HepG2 (cell line): ENCODE measurements at regions not wholly inside any gene's neighbourhood (a gene's known extent, or its start where the extent isn't known, plus 50 kb on each side); places are given as distances from the start of the nearest gene placed in this dataset.

Experiments used
- ATAC-seq: fragments of 200-7000 bp; cut with Tn5 transposase; 3 replicates; pipeline ENCODE4 v1.9.1; 2020; ENCODE audit warnings: mild to moderate bottlenecking, moderate library complexity
- BruUV-seq: library from RNA; stranded (reverse); fragments of 400-500 nt; replicated peaks from 2 replicates; lab custom pipeline; 2021; lab: Mats Ljungman, UMichigan
- CTCF ChIA-PET: fragments of 300-600 bp; formaldehyde crosslinking; extraction: SDS; loops from one replicate; lab custom pipeline; 2021; ENCODE audit warnings: low total read pairs, inconsistent platforms, low intra/inter-chr PET ratio; lab: Yijun Ruan, JAX
- POLR2A ChIA-PET: fragments of 350-600 bp; sonication (Branson Sonifier 250); formaldehyde crosslinking; loops from one replicate; lab custom pipeline; 2020; ENCODE audit warnings: antibody characterized with exemption, inconsistent platforms; lab: Yijun Ruan, JAX
- DNase-seq: peaks from one replicate; pipeline ENCODE4 v3.0.0-alpha.2; 2015; ENCODE audit warnings: low spot score
- FAIRE-seq: peaks from 3 replicates; lab custom pipeline; 2011; peaks lifted over from hg19 to GRCh38; lab: Jason Lieb, UNC
- H2AFZ ChIP-seq: one replicate; pipeline ENCODE4 v1.6.1; 2011; ENCODE audit warnings: low read length, inconsistent platforms
- H3K27ac ChIP-seq: fragments of 300-600 bp; 3 replicates; pipeline ENCODE4 v1.8.0; 2011; ENCODE audit warnings: mixed run types, mild to moderate bottlenecking, mixed read lengths, low read length, inconsistent platforms; ENCODE audit not compliant: insufficient read depth; ENCODE audit errors: extremely low read length
- H3K27me3 ChIP-seq, 2 experiments: fragments of 200-600 bp in 1 of 2; 2 replicates in 1 of 2; 3 replicates in 1 of 2; pipeline versions ENCODE4 v1.6.0 to v1.8.0; 2011; ENCODE audit warnings: low read length in 2 of 2, mild to moderate bottlenecking in 2 of 2, moderate library complexity in 2 of 2, inconsistent platforms in 1 of 2; ENCODE audit not compliant: insufficient read depth in 2 of 2, control insufficient read depth in 1 of 2
- H3K36me3 ChIP-seq, 2 experiments: fragments of 200-600 bp in 1 of 2; replicated peaks in 1 of 2; 2 replicates in 1 of 2; 3 replicates in 1 of 2; pipeline versions ENCODE4 v1.5.1 to v1.8.0; 2011; ENCODE audit warnings: low read length in 2 of 2, inconsistent platforms in 1 of 2; ENCODE audit not compliant: insufficient read depth in 2 of 2, control insufficient read depth in 1 of 2
- H3K4me1 ChIP-seq: 2 replicates; pipeline ENCODE4 v1.5.1; 2012; ENCODE audit warnings: low read length, inconsistent platforms; ENCODE audit not compliant: insufficient read depth
- H3K4me2 ChIP-seq: 2 replicates; pipeline ENCODE4 v1.6.0; 2011; ENCODE audit warnings: low read depth, low read length, inconsistent platforms
- H3K4me3 ChIP-seq, 3 experiments: fragments of 200-600 bp in 1 of 3; sonication (generic), shearing (Covaris generic) in 1 of 3; replicated peaks in 1 of 3; 2 replicates each; pipeline ENCODE4 v1.5.1; 2011 to 2016; ENCODE audit warnings: low read length in 3 of 3, inconsistent platforms in 2 of 3, low read depth in 2 of 3, mild to moderate bottlenecking in 2 of 3, control low read depth in 1 of 3, mixed read lengths in 1 of 3; ENCODE audit not compliant: insufficient read depth in 1 of 3
- H3K79me2 ChIP-seq: one replicate; pipeline ENCODE4 v1.6.1; 2011; ENCODE audit warnings: low read length, inconsistent platforms; ENCODE audit not compliant: insufficient read depth
- H3K9ac ChIP-seq: 2 replicates; pipeline ENCODE4 v1.6.0; 2011; ENCODE audit warnings: mild to moderate bottlenecking, low read depth, low read length, inconsistent platforms; ENCODE audit not compliant: insufficient read depth
- H3K9me3 ChIP-seq: 2 replicates; pipeline ENCODE4 v1.5.1; 2012; ENCODE audit warnings: mild to moderate bottlenecking, low read length
- H4K20me1 ChIP-seq: 2 replicates; pipeline ENCODE4 v1.6.0; 2011; ENCODE audit warnings: inconsistent platforms, mild to moderate bottlenecking, low read length, moderate library complexity; ENCODE audit not compliant: insufficient read depth
- ATF4 ChIP-seq, 2 experiments: fragments of 450-650 bp in 1 of 2; sonication (generic) in 1 of 2; formaldehyde crosslinking; IDR thresholded peaks; 2 replicates each; pipeline versions ENCODE4 v1.5.0 to v1.8.0; 2020 to 2022; ENCODE audit warnings: mild to moderate bottlenecking in 1 of 2, missing genetic modification reagents in 1 of 2
- HDAC6 ChIP-seq: fragments of 200-600 bp; sonication (generic); IDR thresholded peaks from 2 replicates; pipeline ENCODE4 v1.7.0; 2017; ENCODE audit warnings: mild to moderate bottlenecking, antibody characterized with exemption, low read length, low read depth
- IKZF5 ChIP-seq: IDR thresholded peaks from 2 replicates; pipeline ENCODE4 v1.6.1; 2018; ENCODE audit warnings: missing genetic modification reagents, mild to moderate bottlenecking, missing compliant biosample characterization
- NBN ChIP-seq: fragments of 450-650 bp; conservative IDR thresholded peaks from 2 replicates; pipeline ENCODE4 v1.6.1; 2017
- PHF8 ChIP-seq: sonication (generic); formaldehyde crosslinking; IDR thresholded peaks from 2 replicates; pipeline ENCODE4 v1.5.0; 2020; ENCODE audit warnings: missing genetic modification reagents
- RBAK ChIP-seq: sonication (generic); formaldehyde crosslinking; IDR thresholded peaks from 2 replicates; pipeline ENCODE4 v1.5.1; 2020; ENCODE audit warnings: mild to moderate bottlenecking, missing genetic modification reagents
- RFXANK ChIP-seq: IDR thresholded peaks from 2 replicates; pipeline ENCODE4 v1.6.1; 2016
- ZBTB25 ChIP-seq: IDR thresholded peaks from 2 replicates; pipeline ENCODE4 v1.6.1; 2018; ENCODE audit warnings: missing genetic modification reagents
- ZFAT ChIP-seq: sonication (generic); formaldehyde crosslinking; conservative IDR thresholded peaks from 2 replicates; pipeline ENCODE4 v1.8.1; 2023; ENCODE audit warnings: missing genetic modification reagents, inconsistent platforms
- ZHX1 ChIP-seq: sonication (generic); formaldehyde crosslinking; IDR thresholded peaks from 2 replicates; pipeline ENCODE4 v1.8.1; 2022; ENCODE audit warnings: low read depth, mild to moderate bottlenecking, missing genetic modification reagents
- ZNF224 ChIP-seq: sonication (generic); formaldehyde crosslinking; IDR thresholded peaks from 2 replicates; pipeline ENCODE4 v1.5.0; 2020; ENCODE audit warnings: mild to moderate bottlenecking, missing genetic modification reagents
- ZNF543 ChIP-seq: sonication (generic); formaldehyde crosslinking; IDR thresholded peaks from 2 replicates; pipeline ENCODE4 v1.4.0; 2020; ENCODE audit warnings: mild to moderate bottlenecking, missing genetic modification reagents
- ZNF572 ChIP-seq: sonication (generic); formaldehyde crosslinking; IDR thresholded peaks from 2 replicates; pipeline ENCODE4 v1.5.1; 2020; ENCODE audit warnings: mild to moderate bottlenecking, missing genetic modification reagents
- ZNF792 ChIP-seq: IDR thresholded peaks from 2 replicates; pipeline ENCODE4 v1.6.1; 2016
- WGBS: methylation state at CpG from one replicate; pipeline ENCODE4 v1.1.6; 2017; ENCODE audit warnings: low lambda C conversion rate; 5-methylcytosine and 5-hydroxymethylcytosine counted together
- in situ Hi-C: cut with HindIII; loops from 2 replicates; pipeline ENCODE4 v1.10.0; 2017; ENCODE audit warnings: low pct_unique_long_range_greater_than_20kb; ENCODE audit not compliant: extremely low pct_ligation_motif_present
- intact Hi-C: fragments of 100-400 bp; cut with micrococcal nuclease; formaldehyde crosslinking; loops from one replicate; pipeline ENCODE4 v1.10.0; 2022; ENCODE audit not compliant: unreplicated experiment

GRCh38 chr1:4960782-4961475 lies 306.5 kb downstream of the AJAP1 start:
- Histone ChIP-seq H3K9me3 (peaks cover 21% of the 10 kb centered on the region), H3K9ac (no peak overlapping the region), H3K4me1 (no peaks in the 10 kb centered on the region), H3K36me3 (no peaks in the 10 kb centered on the region), H3K27ac (no peak overlapping the region), H3K4me2 (no peak overlapping the region), H2AFZ (no peak overlapping the region), H3K4me3 (no peak overlapping the region), H4K20me1 (no peaks in the 10 kb centered on the region)
- ChIA-PET POLR2A (no interaction called here), CTCF (no interaction called here)
- FAIRE-seq, result no peak
- 23% methylated on average over 16 of the region's 16 CpGs for WGBS
- in situ Hi-C loops, result no loop called here
- ATAC-seq, result no peak
- DNase-seq, result no peak
- TF ChIP-seq NBN (no peak), ZNF792 (CRISPR knock-in tag) (no peak), IKZF5 (CRISPR knock-in tag) (no peak), ZNF572 (no peak), ZFAT (CRISPR knock-in tag) (no peak), ZNF224 (CRISPR knock-in tag) (no peak), RBAK (no peak), HDAC6 (no peak), PHF8 (CRISPR knock-in tag) (no peak), ZBTB25 (CRISPR knock-in tag) (no peak), ZNF543 (CRISPR knock-in tag) (no peak), ATF4 (CRISPR knock-in tag; IDR thresholded peaks at IDR 0.05) (no peak), RFXANK (no peak), ZHX1 (CRISPR knock-in tag) (no peak)
- TF ChIP-seq, all 625 proteins: peak for 0
- no peaks in the 10 kb centered on the region; a peak in 1 of 5 replicates for H3K27me3 ChIP-seq
- H3K79me2 ChIP-seq, result no peaks in the 10 kb centered on the region
- no TSS peak for BruUV-seq
- intact Hi-C loops, result no loop called here
